ENCODE measurements at regions not wholly inside any gene's neighbourhood (a gene's known extent, or its start where the extent isn't known, plus 50 kb on each side); places are given as distances from the start of the nearest gene placed in this dataset.

GRCh38 chr6:43880236-43881137 lies 110.5 kb downstream of the VEGFA start:
- H3K36me3 ChIP-seq (ENCODE audit: control insufficient read depth in 1 of 2, insufficient read depth in 2 of 2, low read length in 2 of 2): no peaks in the 10 kb centered on the region
- H3K27ac ChIP-seq (ENCODE audit: low read depth, low read length): no peak overlapping the region
- H3K4me3 ChIP-seq (replicated peaks in 1 of 2; ENCODE audit: low read depth in 1 of 2, low read length in 2 of 2): no peak overlapping the region
- H3K9me3 ChIP-seq (ENCODE audit: control insufficient read depth in 1 of 2, insufficient read depth in 1 of 2, low read depth in 1 of 2, low read length in 2 of 2): no peaks in the 10 kb centered on the region
- no peaks in the 10 kb centered on the region for H3K4me1 ChIP-seq (ENCODE audit: control insufficient read depth in 1 of 2, insufficient read depth in 2 of 2, low read length in 2 of 2)
- DNase-seq (ENCODE audit: low read depth, low spot score) (no peak), ATAC-seq (no peak)
- BruUV-seq (replicated peaks): no TSS peak
- intact Hi-C loops (cut with micrococcal nuclease): no loop called here
- ChIA-PET POLR2A (interaction anchor here (0.7 kb wide), 1 partner anchor 106 kb away, joined by 3 read pairs; no protein-coding TSS in a partner anchor), CTCF (interaction anchor here (0.9 kb wide), 1 partner anchor 24 kb away, joined by 3 read pairs; no protein-coding TSS in a partner anchor), RAD21 (ENCODE audit: low non-redundant PET in 1 of 2, low total read pairs in 2 of 2, uncharacterized antibody in 2 of 2, unreplicated experiment in 2 of 2) (no interaction called here)
- H3K9me2 ChIP-seq (ENCODE audit: insufficient read depth): no peaks in the 10 kb centered on the region
- no peaks in the 10 kb centered on the region for H3K79me2 ChIP-seq (ENCODE audit: insufficient read depth, low read length)
- TF ChIP-seq ZNF274 (IDR thresholded peaks at IDR 0.05; ENCODE audit: low read depth, low read length) (no peak), ELF1 (IDR thresholded peaks at IDR 0.05; ENCODE audit: borderline replicate concordance, low read depth) (no peak), JUND (IDR thresholded peaks at IDR 0.05) (no peak), CTCF (IDR thresholded peaks at IDR 0.05 in 2 of 3, conservative IDR thresholded peaks at IDR 0.05 in 1 of 3; ENCODE audit: borderline replicate concordance in 1 of 3, insufficient read depth in 1 of 3, low read depth in 2 of 3, low read length in 2 of 3) (no peak), YY1 (IDR thresholded peaks at IDR 0.05; ENCODE audit: extremely low read depth, insufficient replicate concordance, low read depth, low read length) (no peak), MAX (IDR thresholded peaks at IDR 0.05) (no peak)
- no peaks in the 10 kb centered on the region for H4K20me1 ChIP-seq (ENCODE audit: insufficient read depth)
- H3K27me3 ChIP-seq (ENCODE audit: insufficient read depth, low read length): no peaks in the 10 kb centered on the region
- no peak overlapping the region for H3K4me2 ChIP-seq (ENCODE audit: low read length)
- H3K9ac ChIP-seq (ENCODE audit: low read length): no peak overlapping the region
- H2AFZ ChIP-seq (ENCODE audit: low read depth, low read length, poor library complexity, severe bottlenecking): no peak overlapping the region

Data from HCT116 (cell line).